Peyer's patch (tissue), 4 donors: ENCODE measurements at regions not wholly inside any gene's neighbourhood (a gene's known extent, or its start where the extent isn't known, plus 50 kb on each side); places are given as distances from the start of the nearest gene placed in this dataset.

Source experiments
- CTCF ChIP-seq, 6 experiments: fragments of 450-650 bp in 4 of 6; fragments of 200-600 bp in 2 of 6; sonication (generic) in 1 of 6; IDR thresholded peaks; one replicate each; pipeline ENCODE4 v1.5.1; 2017 to 2019; ENCODE audit warnings: antibody characterized with exemption in 6 of 6, mild to moderate bottlenecking in 3 of 6, moderate library complexity in 1 of 6
- POLR2A ChIP-seq, 2 donors: fragments of 450-650 bp; IDR thresholded peaks; one replicate each; pipeline ENCODE4 v1.5.1; 2017; ENCODE audit warnings: antibody characterized with exemption in 2 of 2, mild to moderate bottlenecking in 2 of 2, moderate library complexity in 2 of 2

GRCh38 chr7:51850126-51850525 is 533.5 kb upstream of the COBL start:
- TF ChIP-seq CTCF (IDR thresholded peaks at IDR 0.05) (no peak), POLR2A (IDR thresholded peaks at IDR 0.05) (no peak)
